ENCODE measurements at regions not wholly inside any gene's neighbourhood (a gene's known extent, or its start where the extent isn't known, plus 50 kb on each side); places are given as distances from the start of the nearest gene placed in this dataset.

DNA sequence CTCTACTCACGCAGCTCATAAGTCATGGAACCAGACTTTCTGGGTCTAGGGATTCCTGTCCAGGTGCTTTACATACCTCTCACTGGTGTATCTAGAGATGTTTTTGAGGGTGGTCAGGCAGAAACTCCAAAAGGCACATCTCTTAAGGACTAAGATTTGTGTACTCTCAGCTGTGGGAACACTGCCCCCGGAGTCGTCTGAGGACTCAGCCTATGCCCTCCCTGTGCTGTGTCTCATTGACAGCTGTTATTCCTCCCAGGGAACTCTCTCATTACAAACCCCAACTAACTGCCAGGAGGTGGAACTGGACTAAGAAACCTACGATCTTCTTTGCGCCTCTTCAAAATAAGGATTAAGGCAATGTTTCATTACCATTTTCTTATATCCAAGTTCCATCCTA is 293.9 kb upstream of the DLGAP1 start:
- Histone ChIP-seq H3K27me3 (ENCODE audit: insufficient read depth, poor library complexity, severe bottlenecking) (no peaks in the 10 kb centered on the region), H3K4me3 (replicated peaks; ENCODE audit: insufficient read depth, low read length) (no peak overlapping the region), H3K27ac (replicated peaks) (no peak overlapping the region)
- TF ChIP-seq SPI1 (IDR thresholded peaks at IDR 0.05; ENCODE audit: borderline replicate concordance, low read depth) (no peak), GABPA (IDR thresholded peaks at IDR 0.05; ENCODE audit: low read depth) (no peak), POLR2AphosphoS5 (IDR thresholded peaks at IDR 0.05; ENCODE audit: low read depth) (no peak)
- TF ChIP-seq, protein P1, sequence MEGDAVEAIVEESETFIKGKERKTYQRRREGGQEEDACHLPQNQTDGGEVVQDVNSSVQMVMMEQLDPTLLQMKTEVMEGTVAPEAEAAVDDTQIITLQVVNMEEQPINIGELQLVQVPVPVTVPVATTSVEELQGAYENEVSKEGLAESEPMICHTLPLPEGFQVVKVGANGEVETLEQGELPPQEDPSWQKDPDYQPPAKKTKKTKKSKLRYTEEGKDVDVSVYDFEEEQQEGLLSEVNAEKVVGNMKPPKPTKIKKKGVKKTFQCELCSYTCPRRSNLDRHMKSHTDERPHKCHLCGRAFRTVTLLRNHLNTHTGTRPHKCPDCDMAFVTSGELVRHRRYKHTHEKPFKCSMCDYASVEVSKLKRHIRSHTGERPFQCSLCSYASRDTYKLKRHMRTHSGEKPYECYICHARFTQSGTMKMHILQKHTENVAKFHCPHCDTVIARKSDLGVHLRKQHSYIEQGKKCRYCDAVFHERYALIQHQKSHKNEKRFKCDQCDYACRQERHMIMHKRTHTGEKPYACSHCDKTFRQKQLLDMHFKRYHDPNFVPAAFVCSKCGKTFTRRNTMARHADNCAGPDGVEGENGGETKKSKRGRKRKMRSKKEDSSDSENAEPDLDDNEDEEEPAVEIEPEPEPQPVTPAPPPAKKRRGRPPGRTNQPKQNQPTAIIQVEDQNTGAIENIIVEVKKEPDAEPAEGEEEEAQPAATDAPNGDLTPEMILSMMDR (IDR thresholded peaks at IDR 0.05; ENCODE audit: insufficient read depth, low read length) = no peak
- TF ChIP-seq, protein P2, sequence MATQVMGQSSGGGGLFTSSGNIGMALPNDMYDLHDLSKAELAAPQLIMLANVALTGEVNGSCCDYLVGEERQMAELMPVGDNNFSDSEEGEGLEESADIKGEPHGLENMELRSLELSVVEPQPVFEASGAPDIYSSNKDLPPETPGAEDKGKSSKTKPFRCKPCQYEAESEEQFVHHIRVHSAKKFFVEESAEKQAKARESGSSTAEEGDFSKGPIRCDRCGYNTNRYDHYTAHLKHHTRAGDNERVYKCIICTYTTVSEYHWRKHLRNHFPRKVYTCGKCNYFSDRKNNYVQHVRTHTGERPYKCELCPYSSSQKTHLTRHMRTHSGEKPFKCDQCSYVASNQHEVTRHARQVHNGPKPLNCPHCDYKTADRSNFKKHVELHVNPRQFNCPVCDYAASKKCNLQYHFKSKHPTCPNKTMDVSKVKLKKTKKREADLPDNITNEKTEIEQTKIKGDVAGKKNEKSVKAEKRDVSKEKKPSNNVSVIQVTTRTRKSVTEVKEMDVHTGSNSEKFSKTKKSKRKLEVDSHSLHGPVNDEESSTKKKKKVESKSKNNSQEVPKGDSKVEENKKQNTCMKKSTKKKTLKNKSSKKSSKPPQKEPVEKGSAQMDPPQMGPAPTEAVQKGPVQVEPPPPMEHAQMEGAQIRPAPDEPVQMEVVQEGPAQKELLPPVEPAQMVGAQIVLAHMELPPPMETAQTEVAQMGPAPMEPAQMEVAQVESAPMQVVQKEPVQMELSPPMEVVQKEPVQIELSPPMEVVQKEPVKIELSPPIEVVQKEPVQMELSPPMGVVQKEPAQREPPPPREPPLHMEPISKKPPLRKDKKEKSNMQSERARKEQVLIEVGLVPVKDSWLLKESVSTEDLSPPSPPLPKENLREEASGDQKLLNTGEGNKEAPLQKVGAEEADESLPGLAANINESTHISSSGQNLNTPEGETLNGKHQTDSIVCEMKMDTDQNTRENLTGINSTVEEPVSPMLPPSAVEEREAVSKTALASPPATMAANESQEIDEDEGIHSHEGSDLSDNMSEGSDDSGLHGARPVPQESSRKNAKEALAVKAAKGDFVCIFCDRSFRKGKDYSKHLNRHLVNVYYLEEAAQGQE (IDR thresholded peaks at IDR 0.05; ENCODE audit: insufficient replicate concordance, low read depth) = no peak
- no peak for DNase-seq (ENCODE audit: low read depth in 1 of 2, low spot score in 1 of 2)

DNA sequence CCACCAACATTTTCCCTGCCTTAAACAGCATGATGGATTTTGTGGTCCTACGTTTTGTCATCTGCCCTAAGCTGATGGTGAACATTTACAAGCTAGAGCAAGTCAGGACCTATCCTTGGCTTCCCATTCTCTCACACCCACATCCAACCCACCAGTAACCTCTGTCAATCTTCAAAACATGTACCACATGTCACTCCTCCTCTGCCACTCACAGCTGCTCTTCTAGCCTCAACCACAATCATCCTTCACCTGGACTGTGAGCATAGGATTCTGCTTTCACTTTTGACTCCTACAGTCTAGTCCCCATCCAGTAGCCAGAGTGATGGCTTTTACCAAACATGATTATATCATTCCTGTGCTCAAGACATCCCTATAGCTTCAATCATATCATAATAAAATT is 279.8 kb upstream of the DLGAP1 start:
- TF ChIP-seq POLR2AphosphoS5 (IDR thresholded peaks at IDR 0.05; ENCODE audit: low read depth) = no peak
- TF ChIP-seq SPI1 (IDR thresholded peaks at IDR 0.05; ENCODE audit: borderline replicate concordance, low read depth) = no peak
- TF ChIP-seq GABPA (IDR thresholded peaks at IDR 0.05; ENCODE audit: low read depth) = no peak
- TF ChIP-seq, protein P1 (IDR thresholded peaks at IDR 0.05; ENCODE audit: insufficient read depth, low read length) = no peak
- TF ChIP-seq, protein P2 (IDR thresholded peaks at IDR 0.05; ENCODE audit: insufficient replicate concordance, low read depth) = no peak
- Histone ChIP-seq H3K27ac (replicated peaks) (no peak overlapping the region), H3K27me3 (ENCODE audit: insufficient read depth, poor library complexity, severe bottlenecking) (no peaks in the 10 kb centered on the region), H3K4me3 (replicated peaks; ENCODE audit: insufficient read depth, low read length) (no peak overlapping the region)
- DNase-seq (ENCODE audit: low read depth in 1 of 2, low spot score in 1 of 2) = no peak

DNA sequence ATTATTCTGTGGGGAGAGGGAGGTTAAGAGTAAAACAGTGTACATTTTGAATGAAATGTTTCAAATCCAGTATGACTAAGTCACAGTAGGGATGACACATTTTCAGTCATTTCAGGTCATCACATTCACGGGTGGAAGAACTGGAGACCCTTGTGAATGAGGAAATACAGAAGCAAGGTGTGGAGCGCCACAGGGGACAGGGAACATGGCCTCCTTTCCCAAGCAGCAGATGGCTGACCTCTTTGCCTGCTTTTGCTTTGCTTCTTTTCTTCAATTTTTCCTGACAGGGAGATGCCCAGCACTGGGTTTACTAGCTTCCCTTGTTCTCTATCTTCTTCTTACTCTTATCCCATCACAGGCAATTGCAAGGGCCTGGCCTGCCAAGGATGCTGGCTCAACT is 278.9 kb upstream of the DLGAP1 start:
- Histone ChIP-seq H3K4me3 (replicated peaks; ENCODE audit: insufficient read depth, low read length) (no peak overlapping the region), H3K27ac (replicated peaks) (no peak overlapping the region), H3K27me3 (ENCODE audit: insufficient read depth, poor library complexity, severe bottlenecking) (no peaks in the 10 kb centered on the region)
- TF ChIP-seq GABPA (IDR thresholded peaks at IDR 0.05; ENCODE audit: low read depth) = no peak
- TF ChIP-seq POLR2AphosphoS5 (IDR thresholded peaks at IDR 0.05; ENCODE audit: low read depth) = no peak
- TF ChIP-seq, protein P2 (IDR thresholded peaks at IDR 0.05; ENCODE audit: insufficient replicate concordance, low read depth) = no peak
- no peak for TF ChIP-seq SPI1 (IDR thresholded peaks at IDR 0.05; ENCODE audit: borderline replicate concordance, low read depth)
- TF ChIP-seq, protein P1 (IDR thresholded peaks at IDR 0.05; ENCODE audit: insufficient read depth, low read length) = no peak
- DNase-seq (ENCODE audit: low read depth in 1 of 2, low spot score in 1 of 2) = no peak
